GM21717 (cell line): ENCODE measurements at regions not wholly inside any gene's neighbourhood (a gene's known extent, or its start where the extent isn't known, plus 50 kb on each side); places are given as distances from the start of the nearest gene placed in this dataset.

Source experiments
- ATAC-seq: cut with Tn5 transposase; IDR thresholded peaks from one replicate; pipeline ENCODE4 v1.9.1; 2021; ENCODE audit warnings: mild to moderate bottlenecking, moderate library complexity; ENCODE audit not compliant: unreplicated experiment

GRCh38 chr4:188534297-188534696 lies 395.1 kb downstream of the TRIML1 start:
- ATAC-seq = no peak

- ATAC-seq = no peak
Observed at GRCh38 chr4:188534917-188535316, 395.7 kb downstream of the TRIML1 start.

- no peak for ATAC-seq
Observed at GRCh38 chr4:188536826-188537225, 397.6 kb downstream of the TRIML1 start.

- no peak for ATAC-seq
Observed at GRCh38 chr4:188550296-188550695, 411.1 kb downstream of the TRIML1 start.

- ATAC-seq = no peak
Observed at GRCh38 chr4:188551156-188551555, 411.9 kb downstream of the TRIML1 start.

GRCh38 chr4:188552741-188553275 lies 413.6 kb downstream of the TRIML1 start:
- no peak for ATAC-seq

- no peak for ATAC-seq
Observed at GRCh38 chr4:188554413-188554812, 415.2 kb downstream of the TRIML1 start.

- no peak for ATAC-seq
Observed at GRCh38 chr4:188573104-188573503, 433.9 kb downstream of the TRIML1 start.

GRCh38 chr4:188578657-188579056 lies 439.4 kb downstream of the TRIML1 start:
- ATAC-seq = no peak

- ATAC-seq = no peak
Observed at GRCh38 chr4:188596021-188596420, 456.8 kb downstream of the TRIML1 start.

GRCh38 chr4:188603646-188604045 lies 464.4 kb downstream of the TRIML1 start:
- no peak for ATAC-seq

- ATAC-seq = no peak
Observed at GRCh38 chr4:188606635-188607034, 467.4 kb downstream of the TRIML1 start.

GRCh38 chr4:188611143-188611542 lies 471.9 kb downstream of the TRIML1 start:
- no peak for ATAC-seq

GRCh38 chr4:188612659-188613058 lies 473.4 kb downstream of the TRIML1 start:
- ATAC-seq = no peak

GRCh38 chr4:188613976-188614375 lies 474.7 kb downstream of the TRIML1 start:
- no peak for ATAC-seq

- no peak for ATAC-seq
Observed at GRCh38 chr4:188619456-188620149, 480.4 kb downstream of the TRIML1 start.

- no peak for ATAC-seq
Observed at GRCh38 chr4:188620608-188621007, 481.4 kb downstream of the TRIML1 start.

GRCh38 chr4:188623314-188623854 lies 484.1 kb downstream of the TRIML1 start:
- no peak for ATAC-seq

GRCh38 chr4:188624370-188624769 lies 485.1 kb downstream of the TRIML1 start:
- ATAC-seq = no peak

GRCh38 chr4:188627892-188628291 lies 488.7 kb downstream of the TRIML1 start:
- ATAC-seq = no peak

GRCh38 chr4:188639479-188640100 lies 500.3 kb downstream of the TRIML1 start:
- ATAC-seq = no peak

- ATAC-seq = no peak
Observed at GRCh38 chr4:188647820-188648370, 508.7 kb downstream of the TRIML1 start.
